ENCODE measurements at regions not wholly inside any gene's neighbourhood (a gene's known extent, or its start where the extent isn't known, plus 50 kb on each side); places are given as distances from the start of the nearest gene placed in this dataset.

DNA sequence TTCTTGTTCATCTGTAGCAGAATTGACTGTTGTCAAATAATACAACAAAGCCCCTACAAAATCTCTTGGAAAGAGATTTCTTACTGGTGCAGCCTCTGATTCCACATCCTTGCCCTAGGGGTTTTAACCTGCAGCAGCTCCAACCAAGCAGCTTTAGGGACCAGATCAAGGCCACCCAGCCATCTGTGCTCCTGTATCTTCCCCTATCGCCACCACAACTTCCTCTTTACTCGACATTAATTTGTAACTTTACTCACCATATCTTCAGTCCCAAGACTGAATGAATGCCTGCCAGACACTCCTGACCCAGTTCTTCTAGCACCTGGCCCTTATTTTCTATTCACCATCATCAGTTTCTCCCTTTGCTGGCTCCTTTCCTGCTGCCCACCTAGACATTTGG, 156.6 kb upstream of the IL12A start:
- TF ChIP-seq POLR2A (IDR thresholded peaks at IDR 0.05): no peak
- TF ChIP-seq, protein P1, sequence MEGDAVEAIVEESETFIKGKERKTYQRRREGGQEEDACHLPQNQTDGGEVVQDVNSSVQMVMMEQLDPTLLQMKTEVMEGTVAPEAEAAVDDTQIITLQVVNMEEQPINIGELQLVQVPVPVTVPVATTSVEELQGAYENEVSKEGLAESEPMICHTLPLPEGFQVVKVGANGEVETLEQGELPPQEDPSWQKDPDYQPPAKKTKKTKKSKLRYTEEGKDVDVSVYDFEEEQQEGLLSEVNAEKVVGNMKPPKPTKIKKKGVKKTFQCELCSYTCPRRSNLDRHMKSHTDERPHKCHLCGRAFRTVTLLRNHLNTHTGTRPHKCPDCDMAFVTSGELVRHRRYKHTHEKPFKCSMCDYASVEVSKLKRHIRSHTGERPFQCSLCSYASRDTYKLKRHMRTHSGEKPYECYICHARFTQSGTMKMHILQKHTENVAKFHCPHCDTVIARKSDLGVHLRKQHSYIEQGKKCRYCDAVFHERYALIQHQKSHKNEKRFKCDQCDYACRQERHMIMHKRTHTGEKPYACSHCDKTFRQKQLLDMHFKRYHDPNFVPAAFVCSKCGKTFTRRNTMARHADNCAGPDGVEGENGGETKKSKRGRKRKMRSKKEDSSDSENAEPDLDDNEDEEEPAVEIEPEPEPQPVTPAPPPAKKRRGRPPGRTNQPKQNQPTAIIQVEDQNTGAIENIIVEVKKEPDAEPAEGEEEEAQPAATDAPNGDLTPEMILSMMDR (IDR thresholded peaks at IDR 0.05): no peak
- no peaks in the 10 kb centered on the region for H3K27me3 ChIP-seq
- no peaks in the 10 kb centered on the region for H3K9me3 ChIP-seq
- intact Hi-C loops (cut with DNase I): loop anchor here (5.0 kb wide), 1 partner anchor 170 kb away; no protein-coding TSS in a partner anchor
- H3K27ac ChIP-seq: no peak overlapping the region
- H3K4me3 ChIP-seq: no peak overlapping the region
- 54 to 67% methylated on average over 2 of the region's 2 CpGs for WGBS, 2 donors
- no peaks in the 10 kb centered on the region for H3K36me3 ChIP-seq
- no peak for DNase-seq
- peaks cover 0 to 46% (median 16%) of the 10 kb centered on the region in 3 donors for H3K4me1 ChIP-seq

DNA sequence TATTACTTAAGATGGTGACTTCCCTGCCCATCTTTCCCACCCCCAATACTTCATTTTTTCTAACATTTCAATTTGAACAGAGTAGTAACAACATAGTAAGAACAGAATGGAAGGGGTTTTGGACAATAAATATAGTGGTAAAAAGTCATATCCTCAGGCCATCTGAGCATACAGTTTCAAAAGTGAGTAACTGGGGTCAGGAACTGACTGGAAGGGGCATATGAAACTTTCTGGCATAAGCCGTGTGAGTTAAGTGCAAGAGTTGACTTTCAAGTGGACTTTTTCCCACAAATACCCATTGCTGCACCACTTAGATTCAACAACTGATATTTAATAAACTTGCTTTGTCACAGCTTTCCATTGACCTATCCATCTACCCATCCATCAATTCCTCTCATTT, 153.5 kb upstream of the IL12A start:
- Histone ChIP-seq H3K27ac (no peak overlapping the region), H3K4me3 (no peak overlapping the region), H3K36me3 (no peaks in the 10 kb centered on the region), H3K27me3 (no peaks in the 10 kb centered on the region), H3K4me1 (peaks cover 0 to 48% (median 24%) of the 10 kb centered on the region in 3 donors), H3K9me3 (no peaks in the 10 kb centered on the region)
- TF ChIP-seq POLR2A (IDR thresholded peaks at IDR 0.05): no peak
- TF ChIP-seq, protein P1 (IDR thresholded peaks at IDR 0.05): no peak
- no peak for DNase-seq
- WGBS, 2 donors: 73 to 75% methylated on average over 1 of the region's 1 CpG
- intact Hi-C loops (cut with DNase I): no loop called here

DNA sequence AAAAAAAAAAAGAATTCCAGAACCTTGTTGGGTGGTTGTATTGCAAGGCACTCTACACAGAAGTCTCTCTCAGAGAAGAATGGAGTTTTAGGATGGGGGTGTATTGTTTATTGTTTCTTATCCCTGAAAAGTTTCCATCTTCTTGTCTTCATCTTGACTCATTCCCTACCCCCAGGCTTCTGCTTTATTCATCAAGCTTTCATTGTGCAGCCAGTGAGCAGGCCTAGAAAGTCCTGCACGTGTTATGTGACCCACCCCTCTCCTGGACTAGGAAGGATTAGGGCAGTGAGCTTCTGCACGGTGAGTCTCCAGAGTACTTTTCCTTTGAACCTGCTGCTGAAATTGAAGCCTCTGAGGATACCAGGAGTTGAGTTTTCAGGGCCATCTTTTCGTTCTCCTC, 150.9 kb upstream of the IL12A start:
- Histone ChIP-seq H3K4me3 (no peak overlapping the region), H3K4me1 (peaks cover 0 to 53% (median 22%) of the 10 kb centered on the region in 3 donors), H3K27ac (peak overlapping the region in 3 of 4 donors; percentile 27 to 66 (median 43)), H3K9me3 (no peaks in the 10 kb centered on the region), H3K36me3 (no peaks in the 10 kb centered on the region), H3K27me3 (no peaks in the 10 kb centered on the region)
- no peak for DNase-seq
- no peak for TF ChIP-seq POLR2A (IDR thresholded peaks at IDR 0.05)
- TF ChIP-seq, protein P1 (IDR thresholded peaks at IDR 0.05): no peak
- 40 to 65% methylated on average over 3 of the region's 3 CpGs for WGBS, 2 donors
- intact Hi-C loops (cut with DNase I): no loop called here

DNA sequence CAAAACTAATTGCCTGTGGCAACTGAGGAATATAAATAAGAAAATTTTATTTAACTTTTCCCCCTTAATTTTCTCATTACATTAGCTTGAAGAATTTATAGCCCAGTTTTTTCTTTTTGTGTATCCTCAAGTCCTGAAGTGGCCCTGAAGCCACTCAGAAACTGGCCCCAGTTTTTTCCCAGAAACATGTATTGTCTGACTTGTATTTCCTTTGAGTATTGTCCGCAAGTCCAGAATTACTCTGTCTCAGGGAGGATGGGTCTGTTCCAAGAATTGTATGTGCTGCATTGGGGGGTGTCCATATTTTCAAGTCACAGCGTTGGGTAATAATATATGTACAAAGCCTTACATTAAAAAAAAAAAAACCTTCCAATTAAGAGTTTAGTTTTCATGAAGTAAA, 149.7 kb upstream of the IL12A start:
- Histone ChIP-seq H3K4me1 (peaks cover 0 to 56% (median 22%) of the 10 kb centered on the region in 3 donors), H3K27ac (peak overlapping the region in 1 of 4 donors; percentile 66), H3K36me3 (no peaks in the 10 kb centered on the region), H3K27me3 (no peaks in the 10 kb centered on the region), H3K9me3 (no peaks in the 10 kb centered on the region), H3K4me3 (no peak overlapping the region)
- TF ChIP-seq POLR2A (IDR thresholded peaks at IDR 0.05): no peak
- TF ChIP-seq, protein P1 (IDR thresholded peaks at IDR 0.05): no peak
- WGBS, 2 donors: 63 to 78% methylated on average over 2 of the region's 2 CpGs
- intact Hi-C loops (cut with DNase I): no loop called here
- no peak for DNase-seq

DNA sequence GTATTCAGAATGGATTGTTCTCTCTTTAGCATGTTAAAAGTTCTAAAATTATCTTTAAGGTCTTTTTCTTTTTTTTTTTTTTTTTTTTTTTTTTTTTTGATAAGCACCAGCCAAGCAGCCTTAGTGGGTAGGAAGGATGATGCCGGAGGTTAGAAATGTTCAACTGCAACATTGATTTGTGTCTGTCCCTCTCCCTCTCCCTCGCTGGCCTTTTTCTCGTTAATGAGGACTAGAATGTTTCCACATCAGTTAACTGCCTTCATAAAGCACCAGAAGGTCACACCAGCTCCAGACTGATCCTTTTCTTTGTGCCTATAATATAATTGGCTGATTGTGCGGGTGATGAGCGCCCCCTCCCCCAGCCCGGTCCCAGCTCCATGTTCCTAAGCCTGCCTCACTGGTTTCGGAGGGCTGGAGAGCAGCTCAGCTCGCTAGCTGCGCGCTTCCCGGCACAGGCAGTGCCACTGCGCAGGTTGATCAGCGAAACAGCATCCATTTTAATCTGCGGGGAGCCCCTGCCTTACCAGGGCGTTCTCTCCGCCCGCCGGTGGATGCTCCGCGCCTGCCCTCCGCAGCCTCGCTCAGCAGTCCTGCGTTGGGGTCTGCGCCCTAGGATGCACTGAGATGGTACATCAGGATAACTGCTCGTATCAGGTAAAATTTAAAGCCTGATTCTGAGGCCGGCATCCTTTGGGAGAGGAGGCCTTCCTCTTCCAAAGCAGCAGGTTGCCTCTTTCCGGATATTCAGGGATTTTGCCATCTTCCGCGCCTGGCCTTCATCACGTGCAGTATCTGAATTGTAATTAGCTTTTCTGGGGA, 148.9 kb upstream of the IL12A start, which contains the start of gene SCHIP1:
Gene SCHIP1, plus strand, starts transcription at position 301 of the 819 bp plus-strand sequence.
- no peaks in the 10 kb centered on the region for H3K9me3 ChIP-seq
- DNase-seq: no peak
- no peaks in the 10 kb centered on the region for H3K36me3 ChIP-seq
- H3K4me3 ChIP-seq: peak within 1 kb of the TSS in 2 of 4 donors; percentile 20 to 46
- H3K27me3 ChIP-seq: no peaks in the 10 kb centered on the region
- H3K4me1 ChIP-seq: peaks cover 0 to 65% (median 22%) of the 10 kb centered on the region in 3 donors
- H3K27ac ChIP-seq: peak within 1 kb of the TSS in 3 of 4 donors; percentile 29 to 68 (median 66)
- intact Hi-C loops (cut with DNase I): no loop called here
- TF ChIP-seq, protein P1 (IDR thresholded peaks at IDR 0.05): no peak
- no peak for TF ChIP-seq POLR2A (IDR thresholded peaks at IDR 0.05)
- WGBS, 2 donors: 76 to 82% methylated on average over 25 to 27 of the region's 30 CpGs
